CD1c-positive myeloid dendritic cell (primary cell): ENCODE measurements at regions not wholly inside any gene's neighbourhood (a gene's known extent, or its start where the extent isn't known, plus 50 kb on each side); places are given as distances from the start of the nearest gene placed in this dataset.
A peak's percentile ranks its signal among the peaks of the same experiment; 100 is the strongest.

Experiments
- DNase-seq: peaks from one replicate; pipeline ENCODE4 v3.0.0-alpha.2; 2016; ENCODE audit errors: extremely low spot score

DNA sequence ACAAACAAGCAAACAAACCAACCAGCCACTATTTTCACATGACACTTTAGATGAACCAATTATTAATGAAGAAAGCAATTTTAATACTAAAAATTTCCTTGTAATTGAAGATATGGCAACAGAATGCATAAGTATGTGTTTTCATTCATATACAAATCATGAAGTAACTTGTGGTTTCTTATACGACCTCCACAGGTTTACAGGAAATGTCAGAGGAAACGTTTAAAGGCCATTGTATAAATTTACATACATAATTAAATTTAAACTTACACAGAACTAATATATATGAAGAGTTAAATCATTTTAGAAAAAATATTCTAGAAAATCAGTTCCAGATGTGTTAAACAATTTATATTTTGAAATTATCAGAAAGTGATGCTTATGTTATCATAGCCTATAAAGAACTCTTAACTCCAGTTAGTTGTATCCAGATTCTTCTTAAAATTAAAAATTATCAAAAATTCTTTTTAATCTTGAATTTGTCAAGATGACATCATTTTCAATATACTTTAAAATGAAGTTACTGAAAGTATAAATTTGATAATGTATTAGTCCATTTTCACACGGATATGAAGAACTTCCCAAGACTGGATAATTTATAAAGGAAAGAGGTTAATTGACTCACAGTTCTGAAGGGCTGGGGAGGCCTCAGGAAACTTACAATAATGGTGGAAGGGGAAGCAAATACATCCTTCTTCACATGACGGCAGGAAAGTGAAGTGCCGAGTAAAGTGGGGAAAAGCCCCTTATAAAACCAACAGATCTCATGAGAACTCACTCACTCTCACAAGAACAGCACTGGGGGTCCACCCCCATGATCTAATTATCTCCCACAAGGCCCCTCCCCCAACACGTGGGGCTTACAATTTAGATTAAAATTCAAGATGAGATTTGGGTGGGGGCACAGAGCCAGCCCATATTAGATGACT is 192.0 kb downstream of the PIK3R1 start:
- no peak for DNase-seq

DNA sequence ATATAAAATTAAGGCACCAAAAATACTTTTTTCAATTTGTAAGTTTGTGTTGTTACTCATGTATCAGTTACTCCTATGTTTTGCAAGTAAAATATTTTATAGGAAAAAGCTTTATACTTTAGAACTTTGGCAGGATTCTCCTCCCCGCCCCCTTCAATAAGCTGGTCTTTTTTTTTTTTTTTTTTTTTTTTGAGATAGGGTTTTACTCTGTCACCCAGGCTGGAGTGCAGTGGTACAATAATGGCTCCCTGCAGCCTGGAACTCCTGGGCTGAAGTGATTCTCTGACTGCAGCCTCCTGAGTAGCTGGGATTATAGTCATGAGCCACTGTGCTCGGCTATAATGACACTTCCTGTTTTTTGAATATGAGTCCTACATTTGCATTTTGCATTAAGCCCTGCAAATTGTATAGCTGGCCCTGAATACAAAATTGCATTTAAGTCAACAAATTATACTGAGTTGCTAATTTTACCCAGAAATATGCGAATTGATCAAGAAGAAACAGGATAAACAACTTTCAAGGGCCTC is 192.9 kb downstream of the PIK3R1 start:
- DNase-seq, result peak; percentile 31

DNA sequence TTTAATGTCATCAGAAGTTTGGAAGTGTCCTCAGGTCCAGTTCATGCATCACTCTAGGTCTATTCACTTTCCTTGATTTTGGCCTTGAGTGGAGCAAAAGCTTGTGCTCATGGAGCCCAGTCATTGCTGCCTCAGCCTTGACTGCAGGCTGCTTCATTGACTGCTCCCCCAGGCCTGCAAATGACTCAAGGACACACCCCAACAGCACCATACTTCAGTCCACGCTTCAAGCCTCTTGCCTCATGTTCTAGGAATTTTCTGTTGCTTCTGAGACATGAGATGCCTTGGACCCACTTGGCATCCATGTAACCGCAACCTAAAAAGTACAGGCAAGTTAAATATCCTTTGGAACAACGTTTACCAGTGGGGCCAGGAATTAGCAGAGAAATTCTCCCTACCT is 193.7 kb downstream of the PIK3R1 start:
- DNase-seq, result no peak

DNA sequence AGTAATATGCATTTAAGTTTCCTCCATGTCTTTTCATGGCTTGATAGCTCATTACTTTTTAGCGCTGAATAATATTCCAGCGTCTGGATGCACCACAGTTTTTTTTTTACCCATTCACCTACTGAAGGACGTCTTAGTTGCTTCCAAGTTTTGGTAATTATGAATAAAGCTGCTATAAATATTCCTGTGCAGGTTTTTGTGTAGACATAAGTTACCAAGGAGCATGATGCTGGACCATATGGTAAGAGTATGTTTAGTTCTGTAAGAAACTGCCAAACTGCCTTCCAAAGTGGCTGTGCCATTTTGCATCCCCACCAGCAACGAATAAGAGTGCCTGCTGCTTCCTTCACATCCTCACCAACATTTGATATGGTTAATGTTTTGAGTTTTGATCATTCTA is 195.6 kb downstream of the PIK3R1 start:
- no peak for DNase-seq

DNA sequence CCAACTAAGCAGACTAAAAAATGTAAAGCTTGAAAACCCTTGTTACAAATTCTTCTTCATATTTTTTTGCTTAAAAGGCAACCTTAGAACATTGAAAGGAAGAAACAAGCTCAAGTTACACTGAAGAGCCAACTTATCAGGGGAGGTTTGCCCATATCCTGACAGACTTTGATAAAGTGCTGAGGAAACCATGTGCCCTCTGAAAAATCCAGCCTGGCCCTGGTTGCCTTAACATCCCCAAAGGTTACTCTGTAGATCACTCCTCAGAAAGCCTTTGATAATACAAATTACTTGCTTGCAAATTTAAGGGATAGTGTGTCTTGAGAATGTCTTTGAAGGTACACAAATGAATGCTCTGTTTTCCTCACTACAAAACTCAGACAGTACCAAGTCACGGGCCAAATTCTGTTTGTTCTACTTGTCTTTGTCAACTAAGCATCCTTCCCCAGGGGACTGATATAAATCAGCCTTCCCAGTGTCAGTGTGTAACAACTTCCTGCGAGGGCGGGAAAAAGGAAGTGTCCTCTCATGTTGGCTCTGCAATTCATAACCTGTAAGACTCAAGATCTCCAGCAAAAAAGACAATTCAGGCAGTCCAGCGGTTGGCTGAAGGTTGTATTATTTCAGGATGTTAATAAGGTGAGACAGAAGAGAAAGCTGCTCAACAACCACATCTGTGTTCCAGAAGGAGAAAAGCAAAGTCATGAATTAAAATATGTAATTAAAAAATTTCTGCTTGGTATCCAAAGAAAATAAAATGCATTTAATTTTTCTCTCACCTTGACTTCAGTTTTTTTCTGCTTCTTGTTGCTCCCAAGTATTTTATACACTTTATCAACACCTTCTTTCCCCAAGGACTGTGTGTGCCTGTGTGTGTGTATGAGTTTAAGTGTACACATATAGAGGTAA is 199.9 kb downstream of the PIK3R1 start:
- DNase-seq, result peak; percentile 69

DNA sequence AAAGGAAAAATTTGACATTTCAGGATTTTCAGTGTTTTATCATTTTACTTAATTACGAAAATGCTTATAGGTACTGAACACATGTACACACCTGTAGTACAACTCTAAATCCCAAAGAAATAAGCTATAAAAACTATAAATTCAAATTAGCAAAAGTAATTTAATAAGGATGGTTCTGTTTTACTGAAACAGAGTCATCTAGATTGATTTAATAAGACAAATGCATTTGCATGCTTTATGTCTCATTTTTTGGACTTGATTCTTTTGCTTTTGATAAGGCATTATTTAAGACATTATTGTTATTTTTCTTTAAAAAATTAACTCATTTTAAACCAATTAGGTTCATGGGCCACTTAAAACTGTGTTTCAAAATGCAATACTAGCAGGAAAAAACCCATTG is 201.2 kb downstream of the PIK3R1 start:
- no peak for DNase-seq

DNA sequence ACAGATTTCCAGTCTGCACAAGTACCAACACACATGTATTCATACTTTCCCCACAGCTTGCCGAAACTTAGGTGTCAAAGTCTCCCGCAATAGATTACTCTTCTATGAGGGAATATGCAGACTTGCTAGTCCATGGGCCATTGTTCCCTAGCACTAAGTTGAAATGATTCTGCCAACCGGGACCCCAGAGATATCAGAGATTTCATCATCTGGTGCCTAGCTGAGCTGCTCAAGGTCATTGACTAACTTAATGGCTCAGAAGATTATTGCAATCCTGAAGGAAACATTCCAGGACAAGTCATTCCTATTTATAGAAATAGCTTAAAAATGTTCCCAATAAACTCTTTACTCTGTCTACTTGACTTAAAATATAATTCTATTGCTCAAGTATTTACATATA is 202.6 kb downstream of the PIK3R1 start:
- DNase-seq, result no peak

DNA sequence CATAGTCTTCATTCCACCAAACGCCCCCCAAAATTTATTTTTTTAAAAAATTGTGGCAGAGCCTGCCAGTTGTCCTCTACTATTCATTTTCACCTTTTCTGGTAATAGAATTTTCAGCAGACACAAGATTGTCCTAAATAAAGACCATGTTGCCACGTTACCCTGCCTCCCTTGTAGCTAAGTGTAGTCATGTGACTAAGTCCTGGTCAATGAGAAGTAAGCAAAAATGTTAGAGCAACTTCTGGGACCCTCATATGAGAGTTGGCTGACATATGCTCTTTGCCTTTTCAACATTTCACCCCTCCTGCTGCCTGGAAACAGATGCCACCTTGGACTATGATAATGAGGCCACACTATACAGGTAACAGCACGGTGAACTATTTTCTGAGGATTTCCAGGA is 203.1 kb downstream of the PIK3R1 start:
- no peak for DNase-seq

DNA sequence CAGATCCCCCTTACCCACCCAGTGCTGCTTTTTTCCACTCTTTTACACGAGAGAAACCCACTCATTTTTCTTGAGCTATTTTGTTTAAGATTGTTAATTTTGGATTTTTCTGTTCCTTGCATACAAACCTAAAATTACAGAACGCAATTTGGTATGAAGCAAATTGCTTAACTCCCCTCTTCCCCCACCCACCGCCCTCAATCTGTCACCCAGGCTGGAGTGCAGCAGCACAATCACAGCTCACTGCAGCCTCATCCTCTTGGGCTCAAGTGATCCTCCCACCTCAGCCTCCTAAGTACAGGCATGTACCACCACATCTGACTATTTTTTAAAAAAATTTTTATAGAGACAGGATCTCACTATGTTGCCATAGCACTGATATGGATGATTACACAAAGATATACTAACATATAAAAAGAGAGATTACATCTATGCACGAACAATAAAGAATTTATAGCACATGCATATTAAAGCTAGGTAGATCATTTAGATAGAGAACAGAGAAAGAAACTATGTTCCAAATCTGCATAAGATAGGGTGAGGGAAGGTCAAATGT is 203.6 kb downstream of the PIK3R1 start:
- no peak for DNase-seq

DNA sequence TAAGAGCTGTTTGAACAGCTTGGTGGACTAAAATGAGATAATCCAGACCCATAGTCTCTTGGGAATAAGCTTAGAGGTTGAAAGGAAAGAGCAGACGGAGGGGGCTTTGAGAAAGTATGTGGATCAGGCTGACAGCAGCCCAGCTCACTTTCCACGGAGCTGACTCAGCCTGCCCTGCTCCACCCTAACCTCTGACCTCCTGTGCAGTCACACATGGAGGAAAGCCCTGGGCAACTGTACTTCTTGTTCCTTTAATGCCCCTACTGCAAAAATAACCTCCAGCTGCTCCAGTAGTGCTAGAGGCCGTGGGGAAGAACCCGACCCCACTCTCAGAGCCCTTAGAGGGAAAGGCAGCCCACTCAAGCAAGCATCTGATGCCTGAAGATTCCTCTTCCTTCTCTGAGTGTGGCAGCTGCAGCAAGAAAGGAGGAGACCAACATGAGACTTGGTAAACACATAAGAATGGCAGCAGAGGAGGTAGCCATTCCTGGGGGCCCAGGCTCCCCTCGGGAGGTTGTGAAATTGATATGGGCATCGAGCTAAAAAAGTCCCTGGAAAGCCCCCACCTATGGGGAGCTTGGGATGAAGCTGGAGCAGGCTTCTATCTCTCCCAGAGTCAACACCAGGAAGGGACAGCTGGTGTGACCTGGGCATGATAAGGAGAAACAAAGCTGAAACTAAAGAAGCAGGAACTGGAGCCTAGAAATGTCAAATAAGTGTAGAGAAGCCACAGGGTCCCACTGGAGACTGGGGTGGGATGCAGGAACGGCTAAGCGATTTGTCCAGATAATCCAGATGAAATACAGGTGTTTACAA is 204.3 kb downstream of the PIK3R1 start:
- DNase-seq, result peak; percentile 46

DNA sequence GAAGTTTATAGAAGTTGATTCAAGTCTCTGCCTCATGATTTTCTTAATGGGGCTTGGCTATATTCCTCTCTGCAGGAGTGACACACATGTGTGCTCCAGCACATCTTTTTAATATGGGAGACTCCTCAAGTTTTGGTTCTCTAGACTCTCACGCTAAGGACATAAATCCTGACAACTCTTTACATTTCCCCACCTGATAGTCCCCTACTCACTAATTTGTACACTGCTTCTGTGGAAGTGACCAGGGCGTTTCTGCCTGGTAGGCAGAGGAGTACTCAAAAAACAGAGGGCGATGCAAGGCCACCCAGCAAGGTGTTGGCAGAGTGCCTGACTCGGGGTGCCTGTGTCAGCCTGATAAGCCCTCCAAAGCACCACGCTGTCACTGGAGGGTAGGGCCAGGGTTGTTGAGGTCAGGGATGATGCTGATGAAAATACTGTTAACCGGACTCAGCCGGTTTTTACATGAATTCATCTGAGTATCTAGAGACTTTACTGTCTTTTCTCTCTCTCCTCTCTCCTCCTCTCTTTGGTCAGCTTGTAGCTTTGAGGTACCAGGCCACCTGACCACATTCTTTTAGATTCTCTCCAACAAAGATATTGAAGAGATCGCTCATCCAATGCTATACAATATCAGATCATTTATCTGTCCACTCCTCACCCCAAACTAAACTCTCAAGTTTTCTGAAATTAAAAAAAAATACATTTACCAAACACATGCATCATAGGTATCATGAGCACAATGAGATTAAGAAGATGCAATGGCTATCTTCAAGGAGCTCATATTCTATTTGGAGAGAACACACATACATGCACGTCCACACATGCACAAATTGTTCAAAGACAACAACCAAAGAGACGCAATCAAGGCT is 205.2 kb downstream of the PIK3R1 start:
- no peak for DNase-seq

DNA sequence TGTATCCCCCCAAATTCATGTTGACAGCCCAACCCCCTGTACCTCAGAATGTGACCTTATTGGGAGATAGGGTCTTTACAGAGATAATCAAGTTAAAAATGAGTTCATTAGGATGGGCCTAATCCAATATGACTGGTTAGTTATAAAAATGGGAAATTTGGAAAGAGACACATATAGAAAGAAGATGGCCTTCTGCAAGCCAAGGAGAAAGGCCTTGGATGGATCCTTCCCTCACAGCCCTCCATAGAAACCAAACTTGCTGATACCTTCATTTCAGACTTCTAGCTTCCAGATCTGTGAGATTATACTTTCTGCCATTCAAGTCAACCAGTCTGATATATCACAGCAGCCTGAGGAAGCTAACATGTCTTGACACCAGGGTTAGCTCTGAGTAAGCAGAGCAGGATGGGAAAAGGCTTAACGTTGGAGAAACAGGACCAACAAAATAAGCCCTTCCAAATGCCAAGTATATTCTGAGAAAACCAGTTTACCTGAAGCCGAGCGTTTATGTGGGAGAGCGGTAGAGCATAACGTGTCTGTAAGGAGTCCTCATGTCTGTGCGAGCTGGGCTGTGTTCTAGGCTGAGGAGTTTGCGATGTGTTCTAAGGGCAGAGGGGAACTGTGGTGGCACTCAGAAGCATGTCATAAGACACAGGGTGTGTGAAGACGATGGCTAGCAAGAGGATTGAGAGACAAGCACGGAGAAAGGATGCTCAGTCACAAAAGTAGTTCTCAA is 206.1 kb downstream of the PIK3R1 start:
- DNase-seq, result no peak

DNA sequence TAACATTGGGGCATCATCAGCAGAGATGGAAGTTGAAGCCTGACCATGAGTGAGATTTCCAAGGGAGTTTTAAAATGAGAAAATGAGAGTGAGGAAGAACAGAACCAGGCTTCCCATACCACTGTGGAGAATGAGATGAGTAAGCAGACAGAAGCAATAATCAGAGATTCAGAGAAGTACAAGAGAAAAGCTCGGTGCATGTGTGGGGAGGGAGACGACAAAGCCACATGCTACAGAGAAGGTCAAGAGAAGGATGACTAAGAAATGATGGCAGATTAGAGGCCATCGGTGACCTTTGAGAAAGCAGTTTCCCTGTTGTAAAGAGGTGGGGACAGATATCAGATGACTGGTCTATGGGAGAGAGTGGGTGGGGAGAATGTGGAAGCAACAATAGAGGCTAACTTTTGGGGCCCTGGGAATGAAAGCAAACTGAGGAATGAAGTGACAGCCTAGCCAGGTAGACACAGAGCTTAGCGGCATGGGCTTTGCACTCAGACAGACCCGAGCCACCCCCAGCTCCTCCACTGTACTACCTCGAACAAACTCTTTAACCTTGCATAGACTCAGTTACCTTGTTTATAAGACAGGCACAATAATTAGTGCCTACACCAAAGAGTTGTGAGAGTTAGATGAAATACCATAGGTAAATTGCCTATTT is 207.7 kb downstream of the PIK3R1 start:
- peak; percentile 85 for DNase-seq

DNA sequence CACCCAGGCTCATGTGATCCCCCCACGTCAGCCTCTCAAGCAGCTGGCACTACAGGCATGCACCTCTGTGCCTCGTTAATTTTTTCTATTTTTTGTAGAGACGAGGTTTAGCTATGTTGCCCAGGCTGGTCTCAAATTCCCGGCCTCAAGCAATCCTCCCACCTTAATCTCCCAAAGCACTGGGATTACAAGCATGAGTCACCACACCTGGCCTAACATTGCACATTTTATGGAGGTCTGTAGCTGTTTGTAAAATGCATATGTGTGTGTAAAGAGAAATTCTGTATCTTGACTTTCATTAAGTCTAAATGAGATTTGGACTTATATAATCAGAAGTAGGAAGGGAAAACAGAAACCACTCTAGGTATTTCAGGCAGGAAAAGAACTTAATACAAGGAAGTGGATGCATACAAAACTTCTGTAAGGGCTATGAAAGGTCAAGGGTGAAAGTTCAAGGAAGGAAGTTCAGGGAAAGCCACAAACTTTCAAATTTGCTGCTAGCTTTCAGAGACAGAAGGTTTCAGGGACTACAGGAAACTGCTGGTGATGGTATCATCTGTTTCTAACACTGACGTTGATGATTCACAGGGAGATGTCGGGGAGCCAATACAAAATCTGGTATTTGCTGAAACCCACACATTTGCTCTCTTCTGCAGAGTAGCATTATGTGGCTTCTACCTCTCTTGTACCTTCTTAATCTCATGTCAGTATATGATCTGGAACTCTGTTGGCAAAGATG is 209.4 kb downstream of the PIK3R1 start:
- peak; percentile 81 for DNase-seq

DNA sequence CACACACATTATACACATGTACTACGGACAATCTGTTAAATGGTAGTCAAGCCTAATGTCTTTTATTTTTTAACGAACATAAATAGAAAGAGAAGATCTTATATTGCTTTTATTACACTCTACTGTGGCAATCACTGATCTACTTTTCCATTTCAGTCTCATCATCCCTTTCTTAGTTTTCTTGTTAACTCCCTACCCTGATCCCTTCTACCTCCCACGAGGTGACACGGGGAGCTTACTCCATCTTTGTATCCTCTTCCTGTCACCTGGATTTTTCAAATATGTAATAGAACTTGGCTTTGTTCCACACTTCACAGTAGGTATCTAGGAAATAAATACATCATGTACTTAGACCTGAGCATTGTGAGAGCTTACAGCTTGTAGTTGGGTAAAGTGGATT is 211.0 kb downstream of the PIK3R1 start:
- DNase-seq, result no peak

DNA sequence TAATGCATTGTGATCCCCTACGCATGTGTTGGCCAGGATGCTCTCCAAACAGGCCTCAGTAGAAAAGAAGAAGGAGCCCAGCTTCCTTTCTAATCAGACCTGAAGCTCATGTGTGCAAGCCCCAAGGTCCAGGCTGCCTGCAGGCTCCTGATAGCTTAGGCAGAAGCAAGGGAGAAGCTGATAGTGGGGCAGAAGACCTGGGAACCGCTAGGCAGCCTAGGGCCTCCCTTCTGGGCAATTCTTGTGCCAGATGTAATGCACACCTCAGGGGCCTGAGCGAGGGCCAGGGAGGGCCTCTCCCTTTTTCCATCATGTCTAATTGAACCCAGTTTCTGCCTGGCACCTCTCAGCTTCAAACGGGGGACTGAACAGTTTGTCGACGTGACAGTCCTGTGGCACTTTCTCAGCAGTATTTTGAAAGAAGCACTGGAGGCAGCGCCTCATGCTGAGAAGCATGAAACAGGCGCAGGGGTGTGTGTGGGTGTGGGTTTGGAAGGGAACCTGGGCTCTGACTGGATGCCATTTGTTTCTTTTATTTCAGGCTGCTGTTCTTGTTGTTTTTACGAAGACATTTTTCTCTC is 212.8 kb downstream of the PIK3R1 start:
- no peak for DNase-seq

DNA sequence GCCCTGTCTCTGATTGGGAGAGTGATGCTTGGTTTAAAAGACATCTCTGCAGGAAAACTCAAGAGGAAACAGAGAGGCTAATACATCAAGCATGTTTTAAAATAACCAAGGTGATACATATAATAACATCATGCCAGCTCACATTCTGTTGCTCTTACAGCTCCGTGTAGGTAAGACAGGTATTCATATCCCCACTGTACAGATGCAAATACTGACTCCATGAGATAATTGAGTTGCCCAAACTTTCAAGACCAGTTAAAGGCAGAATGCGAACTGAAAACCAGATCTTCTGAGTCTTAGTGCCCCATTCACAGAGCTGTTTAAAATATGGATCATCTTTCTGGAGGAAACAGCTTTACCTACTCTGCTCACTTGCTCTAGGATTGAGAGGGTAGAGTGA is 214.0 kb downstream of the PIK3R1 start:
- DNase-seq, result no peak

DNA sequence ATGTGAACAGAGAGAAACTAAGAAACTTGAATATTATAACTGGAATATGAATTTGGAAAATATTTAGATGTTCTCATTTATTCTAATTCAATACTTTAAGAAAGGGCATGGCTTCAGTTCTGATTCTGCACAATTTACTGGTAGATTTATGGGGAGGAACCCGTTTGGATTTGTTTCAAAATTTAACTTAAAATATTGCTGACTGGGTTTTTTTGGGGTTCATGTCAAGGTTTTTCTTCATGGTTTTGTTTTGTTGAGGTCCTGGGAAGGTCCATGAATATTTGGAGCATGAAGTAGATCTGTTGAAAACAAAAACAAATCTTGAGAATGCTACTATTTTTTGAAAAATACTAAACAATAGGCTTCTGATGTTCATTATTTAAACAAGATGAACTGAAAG is 214.7 kb downstream of the PIK3R1 start:
- DNase-seq, result no peak
